OCI-LY1 (cell line): ENCODE measurements at regions not wholly inside any gene's neighbourhood (a gene's known extent, or its start where the extent isn't known, plus 50 kb on each side); places are given as distances from the start of the nearest gene placed in this dataset.

Experiments used
- CTCF ChIP-seq: fragments of 200-600 bp; sonication (generic), shearing (Covaris generic); IDR thresholded peaks from 2 replicates; pipeline ENCODE4 v1.5.1; 2017; ENCODE audit warnings: mild to moderate bottlenecking, antibody characterized with exemption, low read length, moderate library complexity, mixed read lengths
- EZH2 ChIP-seq: fragments of 200-600 bp; sonication (generic), shearing (Covaris generic); IDR thresholded peaks from 2 replicates; pipeline ENCODE4 v1.8.0; 2017; ENCODE audit warnings: borderline replicate concordance, mixed run types, mild to moderate bottlenecking, antibody characterized with exemption, low read length, moderate library complexity, mixed read lengths

- TF ChIP-seq CTCF: no peak
- TF ChIP-seq EZH2: no peak
Measured at GRCh38 chr5:143737062-143737461, 74.9 kb upstream of the HMHB1 start.
